Chondrocyte (in vitro differentiated cells): ENCODE measurements at regions not wholly inside any gene's neighbourhood (a gene's known extent, or its start where the extent isn't known, plus 50 kb on each side); places are given as distances from the start of the nearest gene placed in this dataset.
A peak's percentile ranks its signal among the peaks of the same experiment; 100 is the strongest.

Experiments used
- DNase-seq: peaks from one replicate; pipeline ENCODE4 v3.0.0; 2021; ENCODE audit warnings: mixed read lengths, low spot score
- H3K27ac Mint-ChIP-seq: one replicate; pipeline ENCODE4 v1.8.0; 2021; ENCODE audit warnings: mild to moderate bottlenecking, moderate library complexity, mixed read lengths; ENCODE audit not compliant: unreplicated experiment
- H3K27me3 Mint-ChIP-seq: 2 replicates; pipeline ENCODE4 v1.8.0; 2021; ENCODE audit warnings: low read depth, mixed read lengths
- H3K36me3 Mint-ChIP-seq: 2 replicates; pipeline ENCODE4 v1.8.0; 2021; ENCODE audit warnings: low read depth, mixed read lengths
- H3K4me1 Mint-ChIP-seq: 2 replicates; pipeline ENCODE4 v1.8.0; 2021; ENCODE audit warnings: low read depth, mild to moderate bottlenecking, mixed read lengths
- H3K4me3 Mint-ChIP-seq: one replicate; pipeline ENCODE4 v1.8.0; 2021; ENCODE audit warnings: mild to moderate bottlenecking, moderate library complexity, mixed read lengths; ENCODE audit not compliant: unreplicated experiment
- H3K9me3 Mint-ChIP-seq: 2 replicates; pipeline ENCODE4 v1.8.0; 2021; ENCODE audit warnings: low read depth, mixed read lengths
- TF ChIP-seq, protein P1 (sequence below): fragments of 200-600 bp; sonication (generic); IDR thresholded peaks from 2 replicates; pipeline ENCODE4 v1.5.0; 2021; ENCODE audit warnings: antibody characterized with exemption, mild to moderate bottlenecking, moderate library complexity

- H3K4me3 Mint-ChIP-seq: peak overlapping the region; percentile 2
- H3K9me3 Mint-ChIP-seq: peaks cover 8% of the 10 kb centered on the region
- H3K4me1 Mint-ChIP-seq: peaks cover 35% of the 10 kb centered on the region
- TF ChIP-seq, protein P1, sequence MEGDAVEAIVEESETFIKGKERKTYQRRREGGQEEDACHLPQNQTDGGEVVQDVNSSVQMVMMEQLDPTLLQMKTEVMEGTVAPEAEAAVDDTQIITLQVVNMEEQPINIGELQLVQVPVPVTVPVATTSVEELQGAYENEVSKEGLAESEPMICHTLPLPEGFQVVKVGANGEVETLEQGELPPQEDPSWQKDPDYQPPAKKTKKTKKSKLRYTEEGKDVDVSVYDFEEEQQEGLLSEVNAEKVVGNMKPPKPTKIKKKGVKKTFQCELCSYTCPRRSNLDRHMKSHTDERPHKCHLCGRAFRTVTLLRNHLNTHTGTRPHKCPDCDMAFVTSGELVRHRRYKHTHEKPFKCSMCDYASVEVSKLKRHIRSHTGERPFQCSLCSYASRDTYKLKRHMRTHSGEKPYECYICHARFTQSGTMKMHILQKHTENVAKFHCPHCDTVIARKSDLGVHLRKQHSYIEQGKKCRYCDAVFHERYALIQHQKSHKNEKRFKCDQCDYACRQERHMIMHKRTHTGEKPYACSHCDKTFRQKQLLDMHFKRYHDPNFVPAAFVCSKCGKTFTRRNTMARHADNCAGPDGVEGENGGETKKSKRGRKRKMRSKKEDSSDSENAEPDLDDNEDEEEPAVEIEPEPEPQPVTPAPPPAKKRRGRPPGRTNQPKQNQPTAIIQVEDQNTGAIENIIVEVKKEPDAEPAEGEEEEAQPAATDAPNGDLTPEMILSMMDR: no peak
- DNase-seq: no peak
- no peaks in the 10 kb centered on the region for H3K27me3 Mint-ChIP-seq
- peaks cover 1% of the 10 kb centered on the region for H3K36me3 Mint-ChIP-seq
- peak overlapping the region; percentile 88 for H3K27ac Mint-ChIP-seq
Observed at GRCh38 chr14:80095623-80096022, 115.7 kb downstream of the DIO2 start.

GRCh38 chr14:80087411-80087810 is 123.9 kb downstream of the DIO2 start:
- Mint-ChIP-seq H3K9me3 (peaks cover 2% of the 10 kb centered on the region), H3K4me1 (no peaks in the 10 kb centered on the region), H3K4me3 (no peak overlapping the region), H3K27ac (no peak overlapping the region), H3K27me3 (no peaks in the 10 kb centered on the region), H3K36me3 (peaks cover 4% of the 10 kb centered on the region)
- no peak for DNase-seq
- TF ChIP-seq, protein P1: no peak

DNA sequence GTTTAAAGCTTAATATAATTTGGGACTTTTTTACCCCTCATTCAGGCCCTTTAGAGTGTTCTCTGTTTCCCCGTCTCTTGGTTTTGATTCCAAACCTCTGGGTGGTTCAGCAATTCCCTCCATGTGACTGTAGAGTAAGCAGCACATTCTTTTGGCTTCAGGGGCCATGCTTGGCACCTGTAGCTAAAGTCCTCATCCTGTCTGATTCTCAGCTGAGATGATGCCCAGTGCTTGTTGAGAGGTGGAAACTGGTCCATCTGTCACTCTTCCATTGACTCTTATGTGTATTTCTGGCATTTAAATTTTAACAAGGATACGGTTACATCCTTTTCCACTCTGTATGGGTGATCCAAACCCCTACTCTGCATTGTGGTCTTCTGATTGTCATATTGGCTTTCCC is 127.1 kb downstream of the DIO2 start:
- Mint-ChIP-seq H3K27me3 (no peaks in the 10 kb centered on the region), H3K4me1 (no peaks in the 10 kb centered on the region), H3K9me3 (no peaks in the 10 kb centered on the region), H3K36me3 (no peaks in the 10 kb centered on the region), H3K27ac (no peak overlapping the region), H3K4me3 (no peak overlapping the region)
- DNase-seq: no peak
- TF ChIP-seq, protein P1: no peak

GRCh38 chr14:80080601-80081000 is 130.7 kb downstream of the DIO2 start:
- Mint-ChIP-seq H3K4me1 (no peaks in the 10 kb centered on the region), H3K27ac (no peak overlapping the region), H3K36me3 (no peaks in the 10 kb centered on the region), H3K4me3 (no peak overlapping the region), H3K27me3 (no peaks in the 10 kb centered on the region), H3K9me3 (peaks cover 9% of the 10 kb centered on the region)
- TF ChIP-seq, protein P1: no peak
- no peak for DNase-seq

DNA sequence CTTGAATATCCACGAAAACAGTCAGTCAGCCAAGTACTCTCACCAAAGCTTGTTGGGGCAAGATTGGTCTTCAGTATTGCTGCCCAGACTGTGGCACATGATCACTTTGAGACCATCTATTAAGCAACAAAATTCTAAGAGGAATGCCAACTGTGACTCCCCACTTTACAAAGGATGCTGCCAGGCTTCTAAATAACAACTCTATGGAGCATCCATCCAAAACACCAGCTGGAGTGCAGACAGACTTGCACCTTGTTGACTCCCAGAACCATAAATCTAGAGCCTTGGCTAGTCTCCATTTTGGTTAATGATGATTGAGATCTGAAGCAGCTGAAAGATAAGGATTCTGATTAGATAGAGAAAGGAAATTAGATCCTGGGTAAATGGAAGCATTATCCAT is 132.8 kb downstream of the DIO2 start:
- peaks cover 13% of the 10 kb centered on the region for H3K9me3 Mint-ChIP-seq
- TF ChIP-seq, protein P1: no peak
- no peak overlapping the region for H3K27ac Mint-ChIP-seq
- no peaks in the 10 kb centered on the region for H3K4me1 Mint-ChIP-seq
- H3K4me3 Mint-ChIP-seq: no peak overlapping the region
- H3K36me3 Mint-ChIP-seq: no peaks in the 10 kb centered on the region
- H3K27me3 Mint-ChIP-seq: no peaks in the 10 kb centered on the region
- no peak for DNase-seq
